PC-3 (cell line): ENCODE measurements at regions not wholly inside any gene's neighbourhood (a gene's known extent, or its start where the extent isn't known, plus 50 kb on each side); places are given as distances from the start of the nearest gene placed in this dataset.
"Not testable (repeated sequence)": the region's sequence is repeated elsewhere in the genome, so short reads cannot be mapped to it uniquely, and the experiment has no call there.

Source experiments
- ATAC-seq: fragments of 200-7000 bp; cut with Tn5 transposase; 2 replicates; pipeline ENCODE4 v1.9.1; 2020; ENCODE audit warnings: mild to moderate bottlenecking, moderate library complexity
- BruUV-seq: library from RNA; stranded (reverse); fragments of 400-500 nt; replicated peaks from 2 replicates; lab custom pipeline; 2021; lab: Mats Ljungman, UMichigan
- CTCF ChIA-PET: fragments of 300-600 bp; sonication (Branson Sonifier 250); formaldehyde crosslinking; loops from one replicate; lab custom pipeline; 2022; ENCODE audit warnings: antibody characterized with exemption; lab: Charles Lee
- POLR2A ChIA-PET: fragments of 300-600 bp; sonication (Branson Sonifier 250); formaldehyde crosslinking; loops from one replicate; lab custom pipeline; 2022; ENCODE audit warnings: antibody characterized with exemption; ENCODE audit not compliant: unreplicated experiment; lab: Charles Lee
- DNase-seq: peaks from one replicate; pipeline ENCODE4 v3.0.0-alpha.2; 2015
- H2AFZ ChIP-seq: fragments of 300-600 bp; sonication (generic); 2 replicates; pipeline ENCODE4 v1.6.0; 2016; ENCODE audit warnings: antibody characterized with exemption, low read length
- H3F3A ChIP-seq: fragments of 300-600 bp; sonication (generic); one replicate; pipeline ENCODE4 v1.6.0; 2017; ENCODE audit warnings: antibody characterized with exemption, low read length, control low read depth, mild to moderate bottlenecking; ENCODE audit not compliant: unreplicated experiment
- H3K27ac ChIP-seq: fragments of 300-600 bp; sonication (generic); 2 replicates; pipeline ENCODE4 v1.5.1; 2016; ENCODE audit warnings: mild to moderate bottlenecking, low read length
- H3K27me3 ChIP-seq: fragments of 300-600 bp; sonication (generic); 2 replicates; pipeline ENCODE4 v1.6.1; 2016; ENCODE audit warnings: low read length, mixed read lengths
- H3K36me3 ChIP-seq: fragments of 300-600 bp; sonication (generic); 2 replicates; pipeline ENCODE4 v1.6.1; 2016; ENCODE audit warnings: low read depth, mixed run types, low read length, mixed read lengths
- H3K4me1 ChIP-seq: fragments of 300-600 bp; sonication (generic); 2 replicates; pipeline ENCODE4 v1.5.1; 2016; ENCODE audit warnings: low read length; ENCODE audit not compliant: insufficient read depth
- H3K4me2 ChIP-seq: fragments of 300-600 bp; sonication (generic); 2 replicates; pipeline ENCODE4 v1.6.0; 2016; ENCODE audit warnings: low read length
- H3K4me3 ChIP-seq: fragments of 300-600 bp; sonication (generic); 2 replicates; pipeline ENCODE4 v1.5.1; 2016; ENCODE audit warnings: mild to moderate bottlenecking, low read length, mixed read lengths
- H3K79me2 ChIP-seq: fragments of 300-600 bp; sonication (generic); 2 replicates; pipeline ENCODE4 v1.6.1; 2017; ENCODE audit warnings: low read length, mixed read lengths
- H3K9ac ChIP-seq: fragments of 300-600 bp; sonication (generic); 2 replicates; pipeline ENCODE4 v1.6.0; 2016; ENCODE audit warnings: mild to moderate bottlenecking, low read length
- H3K9me2 ChIP-seq: fragments of 300-600 bp; sonication (generic); replicated peaks from 2 replicates; pipeline ENCODE4 v1.6.1; 2016; ENCODE audit warnings: mixed run types, low read length, mixed read lengths
- H3K9me3 ChIP-seq: fragments of 300-600 bp; sonication (generic); 2 replicates; pipeline ENCODE4 v1.6.1; 2016; ENCODE audit warnings: low read length, mixed read lengths
- H4K20me1 ChIP-seq: fragments of 300-600 bp; sonication (generic); 2 replicates; pipeline ENCODE4 v1.6.1; 2016; ENCODE audit warnings: low read length, mixed read lengths
- CTCF ChIP-seq: fragments of 300-600 bp; sonication (generic); conservative IDR thresholded peaks from 2 replicates; pipeline ENCODE4 v1.5.1; 2017; ENCODE audit warnings: antibody characterized with exemption, low read depth, mild to moderate bottlenecking, low read length
- EZH2 ChIP-seq: fragments of 300-600 bp; sonication (generic); IDR thresholded peaks from one replicate; pipeline ENCODE4 v1.6.1; 2017; ENCODE audit warnings: antibody characterized with exemption, mild to moderate bottlenecking, low read length; ENCODE audit not compliant: unreplicated experiment
- EZH2phosphoT487 ChIP-seq: fragments of 300-600 bp; sonication (generic); IDR thresholded peaks from 2 replicates; pipeline ENCODE4 v1.6.1; 2018; ENCODE audit warnings: mild to moderate bottlenecking, antibody characterized with exemption, low read length, borderline replicate concordance
- intact Hi-C: fragments of 100-400 bp; cut with micrococcal nuclease; formaldehyde crosslinking; loops from 2 replicates; pipeline ENCODE4 v1.9.0; 2023

- Histone ChIP-seq H3K9me2 (no peaks in the 10 kb centered on the region), H3F3A (no peaks in the 10 kb centered on the region), H3K9me3 (no peaks in the 10 kb centered on the region), H3K27ac (no peak overlapping the region), H3K4me2 (no peak overlapping the region), H4K20me1 (no peaks in the 10 kb centered on the region), H3K9ac (no peak overlapping the region), H3K4me3 (no peak overlapping the region), H3K36me3 (no peaks in the 10 kb centered on the region), H3K79me2 (no peaks in the 10 kb centered on the region), H2AFZ (no peak overlapping the region), H3K4me1 (no peaks in the 10 kb centered on the region), H3K27me3 (peaks cover 36% of the 10 kb centered on the region)
- TF ChIP-seq EZH2 = no peak
- TF ChIP-seq CTCF = no peak
- no peak for TF ChIP-seq EZH2phosphoT487
- ATAC-seq (no peak), DNase-seq (no peak)
- CTCF ChIA-PET = no interaction called here
- POLR2A ChIA-PET = no interaction called here
- BruUV-seq = no TSS peak
- intact Hi-C loops = no loop called here
Measured at GRCh38 chr2:199543606-199544172, 86.0 kb upstream of the SATB2 start.

GRCh38 chr2:199535445-199536177, 77.9 kb upstream of the SATB2 start:
- TF ChIP-seq EZH2phosphoT487 = no peak
- ATAC-seq = no peak
- H3K4me2 ChIP-seq = no peak overlapping the region
- no peak for DNase-seq
- H3K27ac ChIP-seq = no peak overlapping the region
- H3K9me3 ChIP-seq = no peaks in the 10 kb centered on the region
- ChIA-PET POLR2A (no interaction called here), CTCF (no interaction called here)
- no peaks in the 10 kb centered on the region for H3K36me3 ChIP-seq
- no peaks in the 10 kb centered on the region for H3K79me2 ChIP-seq
- H3K9me2 ChIP-seq = no peaks in the 10 kb centered on the region
- no peak overlapping the region for H2AFZ ChIP-seq
- no TSS peak for BruUV-seq
- H3K4me1 ChIP-seq = no peaks in the 10 kb centered on the region
- H3K4me3 ChIP-seq = no peak overlapping the region
- intact Hi-C loops = no loop called here
- H4K20me1 ChIP-seq = no peaks in the 10 kb centered on the region
- peaks cover 41% of the 10 kb centered on the region for H3K27me3 ChIP-seq
- H3F3A ChIP-seq = no peaks in the 10 kb centered on the region
- H3K9ac ChIP-seq = no peak overlapping the region

- H2AFZ ChIP-seq, H3K4me2 ChIP-seq, DNase-seq, H3K36me3 ChIP-seq, CTCF ChIA-PET, H4K20me1 ChIP-seq, H3K4me3 ChIP-seq, BruUV-seq, POLR2A ChIA-PET, ATAC-seq, H3K27ac ChIP-seq, H3F3A ChIP-seq, H3K79me2 ChIP-seq, intact Hi-C loops, H3K9me2 ChIP-seq, H3K9me3 ChIP-seq, H3K9ac ChIP-seq, H3K4me1 ChIP-seq: not testable (repeated sequence)
- peaks cover 40% of the 10 kb centered on the region for H3K27me3 ChIP-seq
Measured at GRCh38 chr2:199533873-199534272, 76.1 kb upstream of the SATB2 start.
